Psoas muscle (tissue), 7 donors: ENCODE measurements at regions not wholly inside any gene's neighbourhood (a gene's known extent, or its start where the extent isn't known, plus 50 kb on each side); places are given as distances from the start of the nearest gene placed in this dataset.

Experiments used
- ATAC-seq, 4 donors: fragments of 200-7000 bp; cut with Tn5 transposase; one replicate each; pipeline ENCODE4 v1.9.1; 2020; ENCODE audit warnings: moderate library complexity in 3 of 4, mild to moderate bottlenecking in 2 of 4
- DNase-seq, 2 donors: peaks; one replicate each; pipeline ENCODE4 v3.0.0-alpha.2; 2020
- H3K27ac ChIP-seq: fragments of 200-600 bp; one replicate; pipeline ENCODE4 v1.8.0; 2022
- H3K27me3 ChIP-seq, 3 donors: fragments of 200-600 bp in 1 of 3; one replicate each; pipeline versions ENCODE4 v1.6.1 to v1.8.0; 2013 to 2022; ENCODE audit warnings: low read length in 2 of 3, mild to moderate bottlenecking in 2 of 3, moderate library complexity in 1 of 3; ENCODE audit not compliant: insufficient read depth in 3 of 3
- H3K36me3 ChIP-seq, 2 donors: fragments of 200-600 bp in 1 of 2; one replicate each; pipeline versions ENCODE4 v1.6.1 to v1.8.0; 2013 to 2022; ENCODE audit warnings: low read depth in 1 of 2, mild to moderate bottlenecking in 1 of 2, moderate library complexity in 1 of 2; ENCODE audit not compliant: insufficient read depth in 1 of 2
- H3K4me1 ChIP-seq: fragments of 200-600 bp; one replicate; pipeline ENCODE4 v1.8.0; 2022
- H3K4me3 ChIP-seq: fragments of 200-600 bp; one replicate; pipeline ENCODE4 v1.8.0; 2022; ENCODE audit warnings: mild to moderate bottlenecking
- H3K9me3 ChIP-seq: fragments of 200-600 bp; one replicate; pipeline ENCODE4 v1.8.0; 2022
- WGBS, 3 donors: extraction: QIAGEN DNeasy Blood & Tissue Kit; methylation state at CpG; one replicate each; pipeline versions ENCODE4 v1.1.6 to v1.1.7; 2013; 5-methylcytosine and 5-hydroxymethylcytosine counted together
- intact Hi-C, 2 donors: fragments of 100-400 bp; cut with DNase I; formaldehyde crosslinking; loops; one replicate each; pipeline versions ENCODE4 v1.11.0 to v1.14.2; 2022
- TF ChIP-seq, protein P1 (sequence below): fragments of 200-600 bp; IDR thresholded peaks from one replicate; pipeline ENCODE4 v1.8.0; 2022; ENCODE audit warnings: antibody characterized with exemption
- donor health status: healthy with polysubstance abuse.
- donor health status: DM: no; HTN: no; CAD: no; lungs with moderate emphysema.
- donor health status: Bipolar disorder and iron deficiency.
- donor health status: healthy.
- donor health status: DM: yes; HTN: yes; CAD: no.
- donor health status: DM: no; HTN: no; CAD: no.
- donor health status: DM: yes; HTN: yes; CAD: no.

DNA sequence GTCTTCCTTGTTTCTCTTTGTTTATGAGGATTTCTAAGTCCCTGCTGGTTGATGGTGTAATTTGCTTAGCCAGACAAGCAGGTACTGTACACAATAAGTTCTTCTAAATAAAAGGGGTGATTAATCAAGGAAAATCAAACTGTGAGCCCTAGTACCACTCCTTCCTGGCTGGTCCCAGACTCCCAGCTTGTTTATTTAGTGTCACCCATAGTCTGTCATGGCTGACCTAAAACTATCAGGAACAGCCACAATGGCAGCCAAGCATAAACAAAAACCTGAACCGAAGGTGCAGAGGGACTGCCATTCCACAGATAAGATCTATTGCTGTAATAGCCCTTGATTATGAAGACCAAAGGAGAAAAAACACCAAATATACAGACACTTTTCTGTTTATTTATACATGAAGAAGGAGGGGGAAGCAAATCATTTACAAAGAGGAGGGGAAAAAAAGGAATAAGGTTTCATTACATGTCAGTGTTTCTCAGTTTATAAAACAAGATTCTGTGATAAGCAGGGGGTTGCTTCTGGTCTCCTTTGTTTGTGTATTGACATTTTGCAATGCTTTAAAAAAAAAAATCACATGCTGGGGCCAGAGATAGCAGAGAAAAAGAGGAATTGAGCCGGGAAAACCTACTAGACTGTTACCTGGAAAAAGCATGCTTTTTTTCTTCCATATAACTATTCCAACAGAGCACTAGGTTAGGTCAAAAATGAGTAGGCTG is 182.4 kb upstream of the DPH6 start:
- no peak overlapping the region for H3K4me3 ChIP-seq
- WGBS, 3 donors, result 43 to 69% (median 48%) methylated on average over 2 of the region's 2 CpGs
- DNase-seq (no peak), ATAC-seq (no peak)
- no peaks in the 10 kb centered on the region for H3K36me3 ChIP-seq
- no peaks in the 10 kb centered on the region for H3K4me1 ChIP-seq
- no peak overlapping the region for H3K27ac ChIP-seq
- no peaks in the 10 kb centered on the region for H3K27me3 ChIP-seq
- H3K9me3 ChIP-seq, result no peaks in the 10 kb centered on the region
- intact Hi-C loops, result no loop called here
- TF ChIP-seq, protein P1, sequence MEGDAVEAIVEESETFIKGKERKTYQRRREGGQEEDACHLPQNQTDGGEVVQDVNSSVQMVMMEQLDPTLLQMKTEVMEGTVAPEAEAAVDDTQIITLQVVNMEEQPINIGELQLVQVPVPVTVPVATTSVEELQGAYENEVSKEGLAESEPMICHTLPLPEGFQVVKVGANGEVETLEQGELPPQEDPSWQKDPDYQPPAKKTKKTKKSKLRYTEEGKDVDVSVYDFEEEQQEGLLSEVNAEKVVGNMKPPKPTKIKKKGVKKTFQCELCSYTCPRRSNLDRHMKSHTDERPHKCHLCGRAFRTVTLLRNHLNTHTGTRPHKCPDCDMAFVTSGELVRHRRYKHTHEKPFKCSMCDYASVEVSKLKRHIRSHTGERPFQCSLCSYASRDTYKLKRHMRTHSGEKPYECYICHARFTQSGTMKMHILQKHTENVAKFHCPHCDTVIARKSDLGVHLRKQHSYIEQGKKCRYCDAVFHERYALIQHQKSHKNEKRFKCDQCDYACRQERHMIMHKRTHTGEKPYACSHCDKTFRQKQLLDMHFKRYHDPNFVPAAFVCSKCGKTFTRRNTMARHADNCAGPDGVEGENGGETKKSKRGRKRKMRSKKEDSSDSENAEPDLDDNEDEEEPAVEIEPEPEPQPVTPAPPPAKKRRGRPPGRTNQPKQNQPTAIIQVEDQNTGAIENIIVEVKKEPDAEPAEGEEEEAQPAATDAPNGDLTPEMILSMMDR, result no peak

DNA sequence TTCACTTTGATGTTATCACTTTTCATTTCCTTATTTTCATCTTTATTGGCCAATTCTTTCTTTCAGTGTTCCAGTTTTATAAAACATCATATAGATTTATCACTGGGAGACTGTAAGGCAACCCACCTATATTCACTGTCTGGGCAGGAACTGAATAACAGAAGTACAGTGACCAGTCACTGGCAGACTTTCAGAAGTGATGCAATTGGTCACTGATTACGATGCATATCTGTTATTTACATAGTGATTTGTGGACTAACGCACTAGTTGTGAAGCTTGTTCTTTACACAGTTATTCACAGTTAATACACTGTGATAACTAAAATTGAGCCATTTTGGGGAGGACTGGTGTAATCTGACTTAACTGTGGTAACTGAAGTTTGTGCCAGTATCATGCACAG is 190.2 kb upstream of the DPH6 start:
- H3K9me3 ChIP-seq, result no peaks in the 10 kb centered on the region
- DNase-seq (no peak), ATAC-seq (no peak)
- intact Hi-C loops, result no loop called here
- no peaks in the 10 kb centered on the region for H3K4me1 ChIP-seq
- no peaks in the 10 kb centered on the region for H3K27me3 ChIP-seq
- WGBS, 3 donors, result 63 to 77% (median 75%) methylated on average over 2 of the region's 2 CpGs
- no peak overlapping the region for H3K4me3 ChIP-seq
- no peak overlapping the region for H3K27ac ChIP-seq
- TF ChIP-seq, protein P1, result no peak
- no peaks in the 10 kb centered on the region for H3K36me3 ChIP-seq

DNA sequence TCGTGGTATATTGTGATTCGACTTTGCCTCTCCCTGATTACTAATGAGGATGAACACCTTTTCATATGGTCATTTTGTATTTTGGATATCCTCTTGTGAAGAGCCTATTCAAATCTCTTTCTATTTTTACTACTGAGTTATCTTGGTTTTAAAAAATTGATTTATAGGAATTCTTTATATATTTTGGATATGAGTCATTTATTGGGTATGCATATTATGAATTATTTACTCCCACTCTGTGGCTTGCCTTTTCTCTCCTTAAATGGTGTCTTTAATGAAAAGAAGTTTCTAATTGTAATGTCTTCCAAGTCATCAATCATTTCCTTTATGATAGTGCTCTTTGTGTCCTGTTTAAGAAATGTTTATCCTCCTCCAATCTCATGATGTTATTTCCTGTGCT is 191.5 kb upstream of the DPH6 start:
- no peaks in the 10 kb centered on the region for H3K4me1 ChIP-seq
- no peaks in the 10 kb centered on the region for H3K27me3 ChIP-seq
- TF ChIP-seq, protein P1, result no peak
- DNase-seq, result no peak
- no peaks in the 10 kb centered on the region for H3K9me3 ChIP-seq
- no peak overlapping the region for H3K27ac ChIP-seq
- H3K36me3 ChIP-seq, result no peaks in the 10 kb centered on the region
- intact Hi-C loops, result no loop called here
- H3K4me3 ChIP-seq, result no peak overlapping the region
- 80 to 88% (median 81%) methylated on average over 2 of the region's 2 CpGs for WGBS, 3 donors
- ATAC-seq, result no peak

DNA sequence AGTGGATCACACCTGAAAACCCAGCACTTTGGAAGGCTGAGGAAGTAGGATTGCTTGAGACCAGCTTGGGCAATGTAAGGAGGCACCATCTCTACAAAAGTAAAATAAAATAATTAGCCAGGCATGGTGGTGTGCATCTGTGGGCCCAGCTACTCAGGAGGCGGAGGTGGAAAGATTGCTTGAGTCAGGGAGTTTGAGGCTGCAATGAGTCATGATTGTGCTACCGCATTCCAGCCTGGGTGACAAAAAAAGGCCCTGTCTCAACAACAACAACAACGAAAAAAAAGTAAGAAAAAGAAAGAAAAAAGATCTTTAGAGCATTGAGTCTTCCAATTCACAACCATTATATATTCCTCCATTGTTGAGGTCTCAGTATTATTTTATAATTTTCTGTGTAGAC is 192.4 kb upstream of the DPH6 start:
- TF ChIP-seq, protein P1, result no peak
- Histone ChIP-seq H3K27me3 (no peaks in the 10 kb centered on the region), H3K9me3 (no peaks in the 10 kb centered on the region), H3K36me3 (no peaks in the 10 kb centered on the region), H3K4me1 (no peaks in the 10 kb centered on the region), H3K27ac (no peak overlapping the region), H3K4me3 (no peak overlapping the region)
- no peak for ATAC-seq
- DNase-seq, result no peak
- WGBS, 3 donors, result 86 to 91% (median 88%) methylated on average over 3 of the region's 3 CpGs
- intact Hi-C loops, result no loop called here

DNA sequence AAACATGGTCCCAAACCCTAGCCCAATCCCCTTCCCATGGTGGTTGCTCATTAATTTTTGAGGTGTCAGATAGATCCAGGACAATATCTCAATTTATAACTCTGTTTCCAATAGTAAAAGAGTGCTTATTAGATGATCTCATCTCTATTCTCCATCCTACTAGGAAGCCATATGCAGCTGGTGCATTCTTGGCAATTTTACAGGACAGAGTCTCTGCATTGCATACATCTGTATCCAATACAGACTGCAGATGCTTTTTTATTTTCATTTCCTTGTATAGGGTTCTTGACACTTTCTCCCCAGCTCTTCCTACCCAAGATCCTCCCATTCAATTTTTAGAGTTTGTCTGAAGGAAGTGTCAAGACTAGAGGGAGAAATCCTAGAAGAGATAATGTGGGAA is 194.8 kb upstream of the DPH6 start:
- Histone ChIP-seq H3K4me3 (no peak overlapping the region), H3K36me3 (no peaks in the 10 kb centered on the region), H3K9me3 (no peaks in the 10 kb centered on the region), H3K27me3 (no peaks in the 10 kb centered on the region), H3K4me1 (no peaks in the 10 kb centered on the region), H3K27ac (no peak overlapping the region)
- intact Hi-C loops, result no loop called here
- DNase-seq, result no peak
- no peak for ATAC-seq
- TF ChIP-seq, protein P1, result no peak
